GM23248 (cell line): ENCODE measurements at regions not wholly inside any gene's neighbourhood (a gene's known extent, or its start where the extent isn't known, plus 50 kb on each side); places are given as distances from the start of the nearest gene placed in this dataset.
"Not testable (repeated sequence)": the region's sequence is repeated elsewhere in the genome, so short reads cannot be mapped to it uniquely, and the experiment has no call there.

Experiments
- EZH2 ChIP-seq: fragments of 200-600 bp; sonication (generic); IDR thresholded peaks from 2 replicates; pipeline ENCODE4 v1.6.1; 2018; ENCODE audit warnings: antibody characterized with exemption, mild to moderate bottlenecking; ENCODE audit not compliant: insufficient read depth, poor library complexity, severe bottlenecking
- EZH2phosphoT487 ChIP-seq: fragments of 200-600 bp; sonication (generic); IDR thresholded peaks from 2 replicates; pipeline ENCODE4 v1.6.1; 2018; ENCODE audit warnings: antibody characterized with exemption, moderate library complexity, mild to moderate bottlenecking, low read depth; ENCODE audit not compliant: insufficient read depth

GRCh38 chr1:146618582-146618981, 319.5 kb upstream of the NBPF12 start:
- TF ChIP-seq EZH2phosphoT487, EZH2: not testable (repeated sequence)
